Astrocyte (in vitro differentiated cells and primary cell): ENCODE measurements at regions not wholly inside any gene's neighbourhood (a gene's known extent, or its start where the extent isn't known, plus 50 kb on each side); places are given as distances from the start of the nearest gene placed in this dataset.
A peak's percentile ranks its signal among the peaks of the same experiment; 100 is the strongest.

Source experiments
- DNase-seq: peaks from one replicate; pipeline ENCODE4 v3.0.0-alpha.2; 2010; ENCODE audit warnings: low read depth
- FAIRE-seq: peaks from 2 replicates; lab custom pipeline; 2011; peaks lifted over from hg19 to GRCh38; lab: Jason Lieb, UNC
- H2AFZ ChIP-seq: 2 replicates; pipeline ENCODE4 v1.6.0; 2012; ENCODE audit warnings: low read depth, low read length, inconsistent platforms
- H3K27ac ChIP-seq: 2 replicates; pipeline ENCODE4 v1.5.1; 2011; ENCODE audit warnings: low read depth, low read length, inconsistent platforms
- H3K27me3 ChIP-seq: 2 replicates; pipeline ENCODE4 v1.6.0; 2011; ENCODE audit warnings: low read length, inconsistent platforms; ENCODE audit not compliant: insufficient read depth
- H3K36me3 ChIP-seq: 2 replicates; pipeline ENCODE4 v1.5.1; 2011; ENCODE audit warnings: low read length, inconsistent platforms; ENCODE audit not compliant: insufficient read depth
- H3K4me1 ChIP-seq: 2 replicates; pipeline ENCODE4 v1.5.1; 2011; ENCODE audit warnings: low read length, inconsistent platforms; ENCODE audit not compliant: insufficient read depth
- H3K4me2 ChIP-seq: 2 replicates; pipeline ENCODE4 v1.6.0; 2012; ENCODE audit warnings: low read length, inconsistent platforms
- H3K4me3 ChIP-seq: 2 replicates; pipeline ENCODE4 v1.5.1; 2011; ENCODE audit warnings: low read depth, mild to moderate bottlenecking, low read length, inconsistent platforms; ENCODE audit not compliant: insufficient read depth
- H3K79me2 ChIP-seq: 2 replicates; pipeline ENCODE4 v1.6.0; 2012; ENCODE audit warnings: mild to moderate bottlenecking, low read length, inconsistent platforms; ENCODE audit not compliant: insufficient read depth
- H3K9ac ChIP-seq: 2 replicates; pipeline ENCODE4 v1.6.0; 2012; ENCODE audit warnings: mild to moderate bottlenecking, low read length, inconsistent platforms
- H3K9me3 ChIP-seq: 2 replicates; pipeline ENCODE4 v1.5.1; 2012; ENCODE audit warnings: low read depth, mild to moderate bottlenecking, low read length, inconsistent platforms; ENCODE audit not compliant: insufficient read depth
- H4K20me1 ChIP-seq: 2 replicates; pipeline ENCODE4 v1.6.0; 2012; ENCODE audit warnings: low read length, inconsistent platforms; ENCODE audit not compliant: insufficient read depth
- H3K27ac Mint-ChIP-seq: one replicate; pipeline ENCODE4 v1.8.0; 2021; ENCODE audit warnings: mild to moderate bottlenecking, mixed read lengths; ENCODE audit not compliant: unreplicated experiment
- H3K27me3 Mint-ChIP-seq: one replicate; pipeline ENCODE4 v1.8.0; 2021; ENCODE audit warnings: low read depth, mixed read lengths; ENCODE audit not compliant: unreplicated experiment
- H3K36me3 Mint-ChIP-seq: one replicate; pipeline ENCODE4 v1.8.0; 2021; ENCODE audit warnings: low read depth, mixed read lengths; ENCODE audit not compliant: unreplicated experiment
- H3K4me1 Mint-ChIP-seq: one replicate; pipeline ENCODE4 v1.8.0; 2021; ENCODE audit warnings: low read depth, mixed read lengths; ENCODE audit not compliant: unreplicated experiment
- H3K4me3 Mint-ChIP-seq: one replicate; pipeline ENCODE4 v1.8.0; 2021; ENCODE audit warnings: mild to moderate bottlenecking, moderate library complexity, mixed read lengths; ENCODE audit not compliant: unreplicated experiment
- H3K9me3 Mint-ChIP-seq: one replicate; pipeline ENCODE4 v1.8.0; 2021; ENCODE audit warnings: mild to moderate bottlenecking, mixed read lengths; ENCODE audit not compliant: unreplicated experiment
- EZH2 ChIP-seq: IDR thresholded peaks from 2 replicates; pipeline ENCODE4 v1.6.1; 2012; ENCODE audit warnings: mild to moderate bottlenecking, low read length, inconsistent platforms; ENCODE audit not compliant: insufficient read depth
- TF ChIP-seq, protein P1 (sequence below): IDR thresholded peaks from 2 replicates; pipeline ENCODE4 v1.5.1; 2011; ENCODE audit warnings: low read depth, mild to moderate bottlenecking, inconsistent platforms, low read length, moderate library complexity; ENCODE audit not compliant: insufficient read depth

DNA sequence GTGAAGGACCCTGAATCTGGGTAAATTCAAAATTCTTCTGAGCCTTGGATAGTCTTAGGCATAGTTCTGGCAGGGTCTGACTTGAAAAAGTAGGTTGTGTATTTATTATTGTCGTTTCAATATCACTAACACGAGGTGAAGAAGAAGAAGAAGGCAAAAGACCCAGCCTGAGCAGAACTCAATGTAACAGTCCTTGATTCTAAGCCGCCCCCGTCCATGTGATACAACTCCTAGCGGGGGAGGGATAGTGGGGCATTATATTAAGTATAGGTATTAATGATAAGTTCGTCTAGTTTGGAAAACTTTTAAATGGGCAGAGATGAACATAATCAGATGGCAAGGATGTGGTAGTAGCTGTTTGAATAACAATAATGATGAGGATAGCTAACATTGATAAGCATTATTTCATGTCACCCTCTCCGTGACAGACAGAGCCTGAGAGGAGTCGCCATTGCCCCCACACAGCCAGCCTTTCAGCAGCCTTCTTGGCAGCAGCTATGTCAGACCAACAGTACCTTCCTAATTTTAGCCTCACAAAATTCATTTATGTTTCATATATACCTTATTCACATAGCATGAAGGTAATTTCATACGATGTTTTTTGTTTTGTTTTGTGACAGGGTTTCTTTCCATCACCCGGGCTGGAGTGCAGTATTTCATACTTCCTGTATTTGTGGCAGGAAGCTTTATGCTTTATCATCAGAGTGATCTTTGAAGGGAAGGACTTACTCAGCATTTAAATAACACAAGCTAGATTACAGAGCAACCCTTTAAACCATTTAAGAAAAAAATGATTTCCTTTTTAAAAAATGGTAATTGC lies 64.4 kb upstream of the NPAS1 start:
- H3K27me3 Mint-ChIP-seq = no peaks in the 10 kb centered on the region
- Histone ChIP-seq H3K9ac (peak overlapping the region; percentile 53), H3K27ac (peak overlapping the region; percentile 46), H3K4me3 (no peak overlapping the region), H3K4me1 (peaks cover 37% of the 10 kb centered on the region), H3K9me3 (no peaks in the 10 kb centered on the region), H3K79me2 (peaks cover 70% of the 10 kb centered on the region), H4K20me1 (peaks cover 11% of the 10 kb centered on the region), H3K4me2 (peak overlapping the region; percentile 57), H3K27me3 (no peaks in the 10 kb centered on the region), H3K36me3 (no peaks in the 10 kb centered on the region), H2AFZ (no peak overlapping the region)
- peak; percentile 59 for DNase-seq
- TF ChIP-seq, protein P1, sequence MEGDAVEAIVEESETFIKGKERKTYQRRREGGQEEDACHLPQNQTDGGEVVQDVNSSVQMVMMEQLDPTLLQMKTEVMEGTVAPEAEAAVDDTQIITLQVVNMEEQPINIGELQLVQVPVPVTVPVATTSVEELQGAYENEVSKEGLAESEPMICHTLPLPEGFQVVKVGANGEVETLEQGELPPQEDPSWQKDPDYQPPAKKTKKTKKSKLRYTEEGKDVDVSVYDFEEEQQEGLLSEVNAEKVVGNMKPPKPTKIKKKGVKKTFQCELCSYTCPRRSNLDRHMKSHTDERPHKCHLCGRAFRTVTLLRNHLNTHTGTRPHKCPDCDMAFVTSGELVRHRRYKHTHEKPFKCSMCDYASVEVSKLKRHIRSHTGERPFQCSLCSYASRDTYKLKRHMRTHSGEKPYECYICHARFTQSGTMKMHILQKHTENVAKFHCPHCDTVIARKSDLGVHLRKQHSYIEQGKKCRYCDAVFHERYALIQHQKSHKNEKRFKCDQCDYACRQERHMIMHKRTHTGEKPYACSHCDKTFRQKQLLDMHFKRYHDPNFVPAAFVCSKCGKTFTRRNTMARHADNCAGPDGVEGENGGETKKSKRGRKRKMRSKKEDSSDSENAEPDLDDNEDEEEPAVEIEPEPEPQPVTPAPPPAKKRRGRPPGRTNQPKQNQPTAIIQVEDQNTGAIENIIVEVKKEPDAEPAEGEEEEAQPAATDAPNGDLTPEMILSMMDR = no peak
- TF ChIP-seq EZH2 = no peak
- H3K27ac Mint-ChIP-seq = peak overlapping the region; percentile 66
- H3K36me3 Mint-ChIP-seq = peaks cover 13% of the 10 kb centered on the region
- H3K4me1 Mint-ChIP-seq = peaks cover 39% of the 10 kb centered on the region
- H3K4me3 Mint-ChIP-seq = peak overlapping the region; percentile 41
- peaks cover 2% of the 10 kb centered on the region for H3K9me3 Mint-ChIP-seq
- FAIRE-seq = no peak

DNA sequence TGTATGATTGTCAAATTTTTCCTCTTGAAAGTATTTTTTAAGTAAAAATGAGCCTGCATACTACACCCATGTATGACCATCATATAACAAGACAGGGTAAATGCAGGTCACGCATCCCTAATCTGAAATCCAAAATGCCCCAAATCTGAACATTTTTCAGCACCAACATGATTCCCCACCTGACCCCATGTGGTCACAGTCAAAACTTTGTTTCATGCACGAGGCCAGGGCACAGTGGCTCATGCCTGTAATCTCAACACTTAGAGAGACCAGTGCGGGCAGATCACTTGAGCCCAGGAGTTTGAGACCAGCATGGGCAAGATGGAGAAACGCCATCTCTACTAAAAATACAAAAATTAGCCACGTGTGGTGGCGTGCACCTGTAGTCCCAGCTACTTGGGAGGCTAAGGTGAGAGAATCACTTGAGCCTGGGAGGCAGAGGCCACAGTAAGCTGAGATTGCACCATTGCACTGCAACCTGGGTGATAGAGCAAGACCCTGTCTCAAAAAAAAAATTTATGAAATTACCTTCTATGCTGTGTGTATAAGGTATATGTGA lies 63.7 kb upstream of the NPAS1 start:
- Mint-ChIP-seq H3K4me3 (no peak overlapping the region), H3K27ac (peak overlapping the region; percentile 12), H3K36me3 (peaks cover 12% of the 10 kb centered on the region), H3K9me3 (peaks cover 2% of the 10 kb centered on the region), H3K27me3 (no peaks in the 10 kb centered on the region), H3K4me1 (peaks cover 38% of the 10 kb centered on the region)
- peak overlapping the region; percentile 53 for H3K9ac ChIP-seq
- no peak overlapping the region for H3K4me3 ChIP-seq
- H3K27me3 ChIP-seq = no peaks in the 10 kb centered on the region
- peaks cover 69% of the 10 kb centered on the region for H3K79me2 ChIP-seq
- no peaks in the 10 kb centered on the region for H3K36me3 ChIP-seq
- peaks cover 30% of the 10 kb centered on the region for H3K4me1 ChIP-seq
- peak overlapping the region; percentile 57 for H3K4me2 ChIP-seq
- peaks cover 6% of the 10 kb centered on the region for H4K20me1 ChIP-seq
- DNase-seq = no peak
- no peak for FAIRE-seq
- H3K27ac ChIP-seq = peak overlapping the region; percentile 46
- no peaks in the 10 kb centered on the region for H3K9me3 ChIP-seq
- TF ChIP-seq EZH2 = no peak
- TF ChIP-seq, protein P1 = no peak
- H2AFZ ChIP-seq = no peak overlapping the region
